ENCODE measurements at regions not wholly inside any gene's neighbourhood (a gene's known extent, or its start where the extent isn't known, plus 50 kb on each side); places are given as distances from the start of the nearest gene placed in this dataset.

- DNase-seq (ENCODE audit: low read depth, low spot score): no peak
Measured at GRCh38 chr10:84999929-85000328, 671.5 kb downstream of the CCSER2 start.

GRCh38 chr10:85003083-85003482 lies 674.7 kb downstream of the CCSER2 start:
- DNase-seq (ENCODE audit: low read depth, low spot score): no peak

GRCh38 chr10:85008488-85009184 lies 680.2 kb downstream of the CCSER2 start:
- no peak for DNase-seq (ENCODE audit: low read depth, low spot score)

GRCh38 chr10:85012305-85012704 lies 683.9 kb downstream of the CCSER2 start:
- no peak for DNase-seq (ENCODE audit: low read depth, low spot score)

GRCh38 chr10:85026878-85027467 lies 698.6 kb downstream of the CCSER2 start:
- no peak for DNase-seq (ENCODE audit: low read depth, low spot score)

- no peak for DNase-seq (ENCODE audit: low read depth, low spot score)
Measured at GRCh38 chr10:85032981-85033380, 704.6 kb downstream of the CCSER2 start.

GRCh38 chr10:85036661-85037060 lies 708.3 kb downstream of the CCSER2 start:
- DNase-seq (ENCODE audit: low read depth, low spot score): no peak

GRCh38 chr10:85039311-85039710 lies 710.9 kb downstream of the CCSER2 start:
- DNase-seq (ENCODE audit: low read depth, low spot score): no peak

GRCh38 chr10:85043207-85043606 lies 714.8 kb downstream of the CCSER2 start:
- peak; percentile 6 for DNase-seq (ENCODE audit: low read depth, low spot score)

GRCh38 chr10:85045046-85045445 lies 716.7 kb downstream of the CCSER2 start:
- no peak for DNase-seq (ENCODE audit: low read depth, low spot score)

- no peak for DNase-seq (ENCODE audit: low read depth, low spot score)
Measured at GRCh38 chr10:85047170-85047834, 718.9 kb downstream of the CCSER2 start.

GRCh38 chr10:85047979-85048378 lies 719.6 kb downstream of the CCSER2 start:
- DNase-seq (ENCODE audit: low read depth, low spot score): peak; percentile 6

GRCh38 chr10:85048644-85049043 lies 720.3 kb downstream of the CCSER2 start:
- no peak for DNase-seq (ENCODE audit: low read depth, low spot score)

- DNase-seq (ENCODE audit: low read depth, low spot score): no peak
Measured at GRCh38 chr10:85060944-85061343, 732.6 kb downstream of the CCSER2 start.

- no peak for DNase-seq (ENCODE audit: low read depth, low spot score)
Measured at GRCh38 chr10:85061401-85061800, 733.0 kb downstream of the CCSER2 start.

- DNase-seq (ENCODE audit: low read depth, low spot score): no peak
Measured at GRCh38 chr10:85067955-85068354, 739.6 kb downstream of the CCSER2 start.

- no peak for DNase-seq (ENCODE audit: low read depth, low spot score)
Measured at GRCh38 chr10:85080934-85081333, 752.5 kb downstream of the CCSER2 start.

GRCh38 chr10:85098835-85099521 lies 770.6 kb downstream of the CCSER2 start:
- no peak for DNase-seq (ENCODE audit: low read depth, low spot score)

GRCh38 chr10:85100495-85100894 lies 772.1 kb downstream of the CCSER2 start:
- no peak for DNase-seq (ENCODE audit: low read depth, low spot score)

- DNase-seq (ENCODE audit: low read depth, low spot score): peak; percentile 31
Measured at GRCh38 chr10:85105614-85106255, 777.3 kb downstream of the CCSER2 start.

- no peak for DNase-seq (ENCODE audit: low read depth, low spot score)
Measured at GRCh38 chr10:85111271-85111670, 782.9 kb downstream of the CCSER2 start.

GRCh38 chr10:85124603-85125051 lies 796.2 kb downstream of the CCSER2 start:
- no peak for DNase-seq (ENCODE audit: low read depth, low spot score)
